ENCODE measurements at regions not wholly inside any gene's neighbourhood (a gene's known extent, or its start where the extent isn't known, plus 50 kb on each side); places are given as distances from the start of the nearest gene placed in this dataset.

- TF ChIP-seq POLR2A (IDR thresholded peaks at IDR 0.05; ENCODE audit: low read depth) (no peak), POLR2AphosphoS5 (IDR thresholded peaks at IDR 0.05) (no peak), CTCF (IDR thresholded peaks at IDR 0.05) (no peak), EP300 (IDR thresholded peaks at IDR 0.05) (no peak)
Observed at GRCh38 chr1:82807563-82807962, 1006.8 kb downstream of the ADGRL2 start.
